SU-DHL-6 (cell line): ENCODE measurements at regions not wholly inside any gene's neighbourhood (a gene's known extent, or its start where the extent isn't known, plus 50 kb on each side); places are given as distances from the start of the nearest gene placed in this dataset.

Experiments used
- H2AFZ ChIP-seq: fragments of 200-600 bp; sonication (generic); 2 replicates; pipeline ENCODE4 v1.6.1; 2014; ENCODE audit warnings: low read depth, mild to moderate bottlenecking, moderate library complexity, mixed read lengths, antibody characterized with exemption, low read length; ENCODE audit not compliant: severe bottlenecking
- H3F3A ChIP-seq: fragments of 200-600 bp; shearing (Covaris generic); 2 replicates; pipeline ENCODE4 v1.6.0; 2016; ENCODE audit warnings: antibody characterized with exemption, mild to moderate bottlenecking; ENCODE audit not compliant: insufficient read depth
- H3K27ac ChIP-seq: fragments of 200-600 bp; sonication (generic); 2 replicates; pipeline ENCODE4 v1.5.1; 2016; ENCODE audit warnings: low read depth, mild to moderate bottlenecking, low read length, moderate library complexity, mixed read lengths
- H3K27me3 ChIP-seq: fragments of 200-600 bp; sonication (generic), shearing (Covaris generic); 2 replicates; pipeline ENCODE4 v1.6.0; 2014; ENCODE audit warnings: mild to moderate bottlenecking, low read length
- H3K36me3 ChIP-seq: fragments of 200-600 bp; sonication (generic); 2 replicates; pipeline ENCODE4 v1.6.1; 2014; ENCODE audit warnings: mild to moderate bottlenecking, low read length, mixed read lengths
- H3K4me2 ChIP-seq: fragments of 300-600, 200-600 bp; shearing (Covaris generic), sonication (generic); 2 replicates; pipeline ENCODE4 v1.6.0; 2014; ENCODE audit warnings: low read length, low read depth, mild to moderate bottlenecking; ENCODE audit not compliant: poor library complexity, severe bottlenecking
- H3K4me3 ChIP-seq: fragments of 200-600 bp; sonication (generic); 2 replicates; pipeline ENCODE4 v1.5.1; 2014; ENCODE audit warnings: antibody characterized with exemption, low read length, mild to moderate bottlenecking, mixed read lengths; ENCODE audit not compliant: insufficient read depth, poor library complexity, severe bottlenecking
- H3K79me2 ChIP-seq: fragments of 200-600 bp; sonication (generic); 2 replicates; pipeline ENCODE4 v1.6.1; 2014; ENCODE audit warnings: mild to moderate bottlenecking, low read length, moderate library complexity; ENCODE audit not compliant: insufficient read depth
- H3K9ac ChIP-seq: fragments of 200-600 bp; sonication (generic); 2 replicates; pipeline ENCODE4 v1.7.0; 2014; ENCODE audit warnings: mild to moderate bottlenecking, low read length
- H3K9me2 ChIP-seq: fragments of 200-600 bp; sonication (generic); replicated peaks from 2 replicates; pipeline ENCODE4 v1.6.1; 2014; ENCODE audit warnings: low read length; ENCODE audit not compliant: insufficient read depth
- H3K9me3 ChIP-seq: fragments of 200-600 bp; sonication (generic); 2 replicates; pipeline ENCODE4 v1.6.1; 2014; ENCODE audit warnings: low read length, mixed read lengths; ENCODE audit not compliant: insufficient read depth
- H4K20me1 ChIP-seq: fragments of 200-600 bp; sonication (generic); 2 replicates; pipeline ENCODE4 v1.6.1; 2014; ENCODE audit warnings: low read depth, mild to moderate bottlenecking, antibody characterized with exemption, low read length, moderate library complexity, mixed read lengths
- EZH2phosphoT487 ChIP-seq: fragments of 200-600 bp; sonication (generic), shearing (Covaris generic); conservative IDR thresholded peaks from 2 replicates; pipeline ENCODE4 v1.6.1; 2018; ENCODE audit warnings: mild to moderate bottlenecking, antibody characterized with exemption, low read length, moderate library complexity, mixed read lengths
- TF ChIP-seq, protein P1 (sequence below): fragments of 200-600 bp; sonication (generic); IDR thresholded peaks from one replicate; pipeline ENCODE4 v1.5.1; 2017; ENCODE audit warnings: antibody characterized with exemption, mild to moderate bottlenecking, low read length, moderate library complexity; ENCODE audit not compliant: insufficient read depth, poor library complexity, severe bottlenecking

GRCh38 chr4:17206829-17207801 lies 304.8 kb downstream of the QDPR start:
- Histone ChIP-seq H3K9ac (no peak overlapping the region), H3K27me3 (no peaks in the 10 kb centered on the region), H3F3A (no peaks in the 10 kb centered on the region), H2AFZ (no peak overlapping the region), H3K79me2 (no peaks in the 10 kb centered on the region), H3K9me2 (no peaks in the 10 kb centered on the region), H3K9me3 (no peaks in the 10 kb centered on the region), H3K4me3 (no peak overlapping the region), H3K36me3 (no peaks in the 10 kb centered on the region), H3K27ac (no peak overlapping the region), H4K20me1 (no peaks in the 10 kb centered on the region), H3K4me2 (no peak overlapping the region)
- TF ChIP-seq, protein P1, sequence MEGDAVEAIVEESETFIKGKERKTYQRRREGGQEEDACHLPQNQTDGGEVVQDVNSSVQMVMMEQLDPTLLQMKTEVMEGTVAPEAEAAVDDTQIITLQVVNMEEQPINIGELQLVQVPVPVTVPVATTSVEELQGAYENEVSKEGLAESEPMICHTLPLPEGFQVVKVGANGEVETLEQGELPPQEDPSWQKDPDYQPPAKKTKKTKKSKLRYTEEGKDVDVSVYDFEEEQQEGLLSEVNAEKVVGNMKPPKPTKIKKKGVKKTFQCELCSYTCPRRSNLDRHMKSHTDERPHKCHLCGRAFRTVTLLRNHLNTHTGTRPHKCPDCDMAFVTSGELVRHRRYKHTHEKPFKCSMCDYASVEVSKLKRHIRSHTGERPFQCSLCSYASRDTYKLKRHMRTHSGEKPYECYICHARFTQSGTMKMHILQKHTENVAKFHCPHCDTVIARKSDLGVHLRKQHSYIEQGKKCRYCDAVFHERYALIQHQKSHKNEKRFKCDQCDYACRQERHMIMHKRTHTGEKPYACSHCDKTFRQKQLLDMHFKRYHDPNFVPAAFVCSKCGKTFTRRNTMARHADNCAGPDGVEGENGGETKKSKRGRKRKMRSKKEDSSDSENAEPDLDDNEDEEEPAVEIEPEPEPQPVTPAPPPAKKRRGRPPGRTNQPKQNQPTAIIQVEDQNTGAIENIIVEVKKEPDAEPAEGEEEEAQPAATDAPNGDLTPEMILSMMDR: no peak
- no peak for TF ChIP-seq EZH2phosphoT487

DNA sequence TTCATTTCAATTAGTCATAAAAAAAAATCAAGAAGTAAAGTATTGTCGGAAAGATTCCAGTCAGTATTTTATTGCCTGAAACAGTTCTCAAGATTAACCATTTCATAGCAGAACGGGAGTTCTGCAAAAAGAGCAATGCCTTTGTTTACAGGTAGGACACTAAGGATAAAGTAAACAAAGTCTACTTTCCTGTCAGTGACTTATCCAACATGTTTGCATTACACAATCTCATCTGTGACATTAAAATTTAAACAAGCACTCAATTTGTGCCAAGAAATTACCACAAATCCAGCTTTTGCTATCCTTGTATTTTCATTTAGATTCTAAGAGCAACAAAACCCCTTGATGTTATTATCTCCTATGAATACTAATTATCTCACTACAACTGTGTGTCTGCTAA lies 306.5 kb upstream of the LDB2 start:
- Histone ChIP-seq H4K20me1 (no peaks in the 10 kb centered on the region), H3K27me3 (no peaks in the 10 kb centered on the region), H3K27ac (no peak overlapping the region), H3K9ac (no peak overlapping the region), H3K9me2 (no peaks in the 10 kb centered on the region), H2AFZ (no peak overlapping the region), H3K9me3 (no peaks in the 10 kb centered on the region), H3K4me2 (no peak overlapping the region), H3K36me3 (no peaks in the 10 kb centered on the region), H3K79me2 (no peaks in the 10 kb centered on the region), H3F3A (no peaks in the 10 kb centered on the region), H3K4me3 (no peak overlapping the region)
- TF ChIP-seq, protein P1: no peak
- TF ChIP-seq EZH2phosphoT487: no peak

DNA sequence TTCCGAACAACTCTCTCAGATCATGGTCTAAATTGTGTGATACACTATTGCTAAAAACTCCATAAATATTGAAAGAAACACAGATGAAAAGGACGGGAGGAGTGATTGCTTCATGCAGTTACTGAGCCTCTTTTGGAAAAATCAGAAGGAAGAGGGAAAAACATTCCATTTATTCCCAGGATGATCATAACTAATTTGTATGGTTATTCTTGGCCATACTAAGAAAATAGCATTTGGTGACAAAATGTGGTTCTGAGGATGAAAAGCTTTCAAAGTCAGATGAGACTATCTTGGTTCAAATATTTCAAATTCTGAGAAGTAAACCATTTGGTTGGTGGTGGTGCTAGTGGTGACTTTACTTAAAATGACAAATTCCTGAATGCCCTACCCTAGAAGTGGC lies 305.4 kb upstream of the LDB2 start:
- H3K9ac ChIP-seq: no peak overlapping the region
- no peaks in the 10 kb centered on the region for H3K79me2 ChIP-seq
- H4K20me1 ChIP-seq: no peaks in the 10 kb centered on the region
- H3K36me3 ChIP-seq: no peaks in the 10 kb centered on the region
- H3K4me2 ChIP-seq: no peak overlapping the region
- H2AFZ ChIP-seq: no peak overlapping the region
- no peaks in the 10 kb centered on the region for H3K9me2 ChIP-seq
- no peak overlapping the region for H3K27ac ChIP-seq
- H3K4me3 ChIP-seq: no peak overlapping the region
- no peak for TF ChIP-seq EZH2phosphoT487
- TF ChIP-seq, protein P1: no peak
- no peaks in the 10 kb centered on the region for H3K27me3 ChIP-seq
- no peaks in the 10 kb centered on the region for H3F3A ChIP-seq
- no peaks in the 10 kb centered on the region for H3K9me3 ChIP-seq
